ENCODE measurements at regions not wholly inside any gene's neighbourhood (a gene's known extent, or its start where the extent isn't known, plus 50 kb on each side); places are given as distances from the start of the nearest gene placed in this dataset.

DNA sequence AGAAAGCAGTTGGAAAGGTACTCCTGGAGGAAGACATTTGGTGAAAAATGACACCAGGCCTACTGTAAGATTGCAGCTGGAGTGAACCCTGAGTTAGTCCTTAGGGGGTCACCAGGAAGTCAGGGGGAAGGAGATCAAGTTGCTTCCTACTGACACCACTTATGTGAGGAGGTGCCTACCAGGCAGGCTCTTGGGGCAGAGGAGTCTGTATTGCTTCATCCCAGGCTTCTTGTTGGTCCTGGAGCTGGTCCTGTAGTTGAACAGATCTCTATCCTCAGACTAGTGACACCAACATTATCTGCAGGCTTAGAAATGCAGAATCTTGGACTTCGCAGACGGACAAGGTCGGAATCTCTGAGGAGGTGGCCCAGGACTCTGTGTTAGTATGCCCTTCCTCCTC is 116.0 kb upstream of the ARGLU1 start:
- no peak for DNase-seq

DNA sequence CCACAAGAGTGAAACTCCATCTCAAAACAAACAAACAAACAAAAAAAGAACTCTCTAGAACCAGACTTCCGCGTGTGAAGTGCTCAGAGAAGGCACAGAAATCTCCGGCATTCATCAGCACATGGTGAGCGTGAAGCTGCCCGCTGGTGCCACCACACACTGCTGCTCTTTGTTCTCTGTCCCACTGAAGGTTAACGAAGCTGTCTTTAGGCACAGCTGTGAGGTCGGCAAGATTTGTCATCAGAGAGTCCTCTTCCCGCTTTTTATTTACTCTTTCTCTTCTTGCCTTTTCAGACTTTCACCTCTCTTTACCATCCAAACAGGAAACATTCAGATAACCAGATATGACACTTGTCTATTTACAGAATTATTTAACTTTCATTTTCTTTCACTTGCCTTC is 115.2 kb upstream of the ARGLU1 start:
- no peak for DNase-seq

DNA sequence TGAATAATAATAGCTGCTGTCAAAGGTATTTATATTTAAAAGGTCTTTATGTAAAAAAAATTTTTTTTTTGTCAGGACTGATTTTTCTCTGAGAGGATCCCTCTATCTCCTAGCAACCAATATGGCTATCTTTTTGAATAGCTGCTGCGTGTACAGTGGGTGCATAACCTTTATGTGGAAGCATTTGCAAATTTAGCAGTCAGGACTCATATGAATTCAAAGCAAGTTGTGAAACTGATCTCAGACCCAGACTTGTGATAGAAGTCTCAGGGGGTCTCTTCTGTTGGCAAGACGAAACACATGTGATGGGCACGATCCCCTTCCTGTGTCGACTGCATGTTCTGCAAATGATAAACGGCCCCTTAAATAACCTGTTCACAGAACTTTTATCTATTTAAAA is 114.1 kb upstream of the ARGLU1 start:
- DNase-seq: no peak

DNA sequence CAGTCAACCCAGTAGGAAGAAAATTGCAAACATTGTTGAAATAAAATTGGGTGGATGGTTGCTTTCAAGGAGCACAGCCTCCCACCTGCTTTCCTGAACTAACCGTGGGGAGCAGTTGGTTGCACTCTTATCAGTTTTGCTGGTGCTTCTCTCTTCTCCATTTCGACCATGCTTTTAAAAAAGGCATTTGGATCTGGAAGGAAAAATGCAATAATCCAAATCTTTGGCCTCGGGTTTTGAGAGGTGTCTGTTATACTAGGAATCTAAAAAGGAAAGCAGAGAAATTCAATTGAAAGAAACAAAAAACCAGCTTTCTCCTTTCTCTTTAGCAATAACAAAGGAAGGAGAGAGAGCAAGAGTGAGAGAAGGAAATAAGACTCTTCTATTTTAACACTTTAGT is 113.6 kb upstream of the ARGLU1 start:
- no peak for DNase-seq

DNA sequence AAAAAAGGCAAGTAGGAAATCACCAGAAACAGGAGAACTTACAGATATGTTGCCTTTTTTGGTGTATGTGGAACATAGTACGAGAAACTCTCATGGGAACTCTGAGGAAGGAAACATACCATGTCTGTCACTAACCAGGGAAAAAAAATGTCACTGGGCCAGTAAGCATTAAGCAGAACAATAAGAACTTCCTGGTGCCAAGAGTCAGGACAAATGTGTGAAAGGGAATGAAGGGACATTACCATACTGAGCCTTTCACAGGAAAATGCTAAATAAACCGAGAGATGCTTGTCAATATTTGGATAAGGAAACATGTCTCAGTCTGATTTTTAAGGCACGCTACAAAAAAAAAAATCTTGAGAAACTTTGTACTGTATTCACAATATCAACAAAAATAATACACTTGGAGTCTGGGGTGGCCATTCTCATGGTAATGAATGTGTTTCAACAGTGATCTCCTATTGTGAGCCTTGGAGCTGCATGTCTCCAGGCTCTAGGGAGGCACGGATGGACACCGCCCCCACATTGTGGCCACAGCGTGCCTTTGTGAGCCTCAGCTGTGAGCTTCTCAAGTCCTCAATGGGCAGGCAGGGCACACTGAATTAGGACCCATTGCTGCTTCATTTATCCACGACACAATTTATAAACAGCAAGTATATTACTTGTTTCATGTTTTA is 113.0 kb upstream of the ARGLU1 start:
- DNase-seq: no peak

DNA sequence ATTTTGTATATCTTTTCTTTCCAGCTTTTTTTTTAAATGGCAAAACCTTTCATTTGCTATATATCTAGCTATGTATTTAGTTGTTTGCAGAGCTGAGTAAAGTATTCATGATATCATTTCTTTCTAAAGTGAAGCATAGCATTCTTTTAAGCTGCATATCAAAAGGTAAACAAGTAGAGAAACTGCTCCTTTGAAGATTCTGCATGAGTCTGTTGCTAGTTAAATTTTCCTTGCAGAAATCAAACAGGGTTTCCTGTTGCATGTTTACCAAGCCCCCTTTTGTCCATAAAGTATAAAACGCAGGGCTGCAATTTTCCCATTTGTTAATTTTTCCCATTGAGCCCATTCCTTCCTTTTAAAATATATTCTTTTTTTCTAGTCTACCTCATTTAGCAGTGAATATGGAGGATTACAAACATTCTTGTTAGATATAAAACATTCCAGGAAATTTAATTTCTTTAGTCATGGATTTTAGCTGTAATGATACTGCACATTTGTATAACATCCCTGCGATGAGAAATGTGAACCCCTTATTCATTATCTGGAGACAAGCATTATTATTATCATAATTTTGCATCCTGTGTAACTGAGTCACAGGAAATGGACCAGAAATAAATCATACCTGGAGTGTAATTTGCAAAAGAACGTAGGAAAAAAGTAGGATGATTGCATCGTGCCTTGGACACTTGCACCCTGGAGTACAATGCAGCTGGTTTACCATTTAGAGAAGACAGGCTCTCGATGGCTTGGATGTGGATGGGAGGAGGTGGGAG is 110.9 kb upstream of the ARGLU1 start:
- no peak for DNase-seq

DNA sequence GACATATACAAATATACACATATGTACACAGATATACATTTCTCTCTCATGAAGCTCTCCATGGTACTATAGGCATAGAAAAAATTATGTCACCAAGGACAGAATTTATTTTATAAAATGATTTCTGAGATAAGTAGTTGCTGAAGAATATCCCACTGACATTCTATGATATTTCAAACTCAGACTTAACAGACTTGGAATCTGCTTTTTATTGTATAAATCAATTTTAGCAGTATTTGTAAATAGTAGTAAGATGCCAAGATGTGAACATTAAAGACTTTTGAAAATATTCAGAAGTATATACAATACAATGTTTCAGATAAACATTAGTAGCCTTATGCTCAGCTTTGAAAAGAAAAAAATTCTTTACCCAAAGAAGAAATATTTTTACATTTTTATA is 107.4 kb upstream of the ARGLU1 start:
- DNase-seq: no peak

DNA sequence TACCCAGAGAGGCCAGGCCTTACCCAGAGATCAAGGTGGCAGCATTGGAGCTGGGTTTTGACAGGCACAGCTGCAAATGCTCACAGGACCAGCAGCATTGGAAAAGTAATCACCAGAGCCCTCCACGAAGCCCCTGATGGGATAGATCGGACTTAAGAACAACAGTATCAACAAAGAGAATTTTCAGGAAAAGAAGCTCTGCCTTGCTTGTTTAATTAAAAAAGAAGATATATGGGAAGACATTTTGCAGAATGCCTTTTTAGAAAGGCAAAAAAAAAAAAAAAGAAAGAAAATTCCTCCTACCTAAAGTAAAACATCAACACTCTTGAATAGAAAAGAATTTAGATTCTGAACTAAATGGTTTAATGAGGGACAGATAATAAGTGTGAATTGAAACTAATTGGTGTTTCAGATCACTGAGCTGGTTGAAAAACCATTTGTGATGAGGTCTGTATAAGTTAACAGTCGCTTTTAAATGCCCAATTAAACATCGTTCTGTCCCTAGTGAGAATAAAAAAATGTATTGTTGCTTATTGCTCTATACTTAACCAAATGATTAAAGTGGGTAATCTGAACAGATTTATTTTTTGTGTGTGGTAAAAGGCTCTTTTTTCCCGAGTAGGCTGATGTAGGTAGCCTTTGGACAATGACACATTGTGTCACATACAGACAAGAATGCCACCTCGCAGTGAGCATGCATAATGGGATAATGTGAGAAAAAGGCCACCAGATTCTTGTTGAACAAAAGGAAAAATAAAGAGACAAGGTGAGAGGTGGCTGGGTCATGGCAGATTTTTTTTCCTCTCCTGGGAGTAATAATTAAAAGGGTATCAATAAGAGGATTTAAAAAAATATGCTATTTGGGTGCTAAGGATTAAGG is 93.0 kb upstream of the ARGLU1 start:
- DNase-seq: no peak

DNA sequence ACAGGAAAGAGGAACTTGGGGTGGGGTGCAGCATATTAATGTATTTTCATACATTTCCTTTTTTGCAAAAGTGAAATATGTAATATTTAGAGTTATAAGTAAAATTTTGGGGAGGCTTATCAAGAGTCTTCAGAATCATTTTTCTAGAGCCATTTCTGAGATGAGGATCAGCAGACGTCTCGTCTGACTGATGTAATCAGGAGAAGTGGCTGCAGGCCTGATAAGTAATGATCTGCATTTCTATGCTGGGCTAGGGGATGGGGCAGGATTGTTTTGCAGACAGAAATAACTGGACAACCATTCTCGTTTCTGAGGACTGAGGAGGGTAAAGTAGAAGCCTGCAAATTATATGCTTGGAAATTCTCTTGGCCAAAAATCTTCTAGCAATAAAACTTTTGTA is 89.2 kb upstream of the ARGLU1 start:
- no peak for DNase-seq

DNA sequence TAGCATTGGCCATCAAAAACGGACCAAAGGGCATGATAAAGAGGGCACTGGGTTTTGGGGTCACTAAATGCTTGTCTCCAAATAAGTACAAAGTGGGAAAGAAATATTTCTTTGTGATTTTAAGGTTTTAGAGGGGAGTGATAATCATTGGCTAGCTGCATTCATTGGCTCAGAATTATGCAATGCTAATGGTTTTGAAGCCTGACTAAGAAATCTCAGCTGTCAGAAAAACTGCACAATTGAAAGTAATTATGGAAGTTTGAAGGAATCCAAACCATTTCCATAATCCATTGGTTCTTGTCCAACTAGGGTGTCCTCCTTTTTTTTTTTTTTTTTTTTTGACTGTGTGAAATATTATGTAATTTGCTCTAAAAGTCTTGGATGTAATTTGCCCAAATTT is 88.2 kb upstream of the ARGLU1 start:
- DNase-seq: no peak

DNA sequence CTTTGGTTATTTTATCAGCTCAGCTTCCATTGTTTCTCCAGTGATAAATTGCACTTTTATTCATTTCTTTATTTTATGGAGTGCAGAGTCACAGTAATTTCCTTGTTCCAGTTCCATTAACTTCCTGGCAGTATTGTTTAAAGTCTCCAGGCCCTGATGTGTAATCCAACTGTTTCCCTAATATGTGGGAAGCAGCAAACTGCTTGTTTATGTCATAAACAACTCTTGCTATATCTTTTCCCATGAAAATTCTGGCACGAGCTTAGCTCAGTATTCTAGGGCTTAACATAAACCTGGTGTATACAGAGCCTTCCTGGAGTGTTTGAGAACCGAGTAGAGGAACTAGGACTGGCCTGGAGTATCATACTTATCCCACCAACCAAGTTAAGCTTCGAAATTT is 83.5 kb upstream of the ARGLU1 start:
- DNase-seq: no peak

DNA sequence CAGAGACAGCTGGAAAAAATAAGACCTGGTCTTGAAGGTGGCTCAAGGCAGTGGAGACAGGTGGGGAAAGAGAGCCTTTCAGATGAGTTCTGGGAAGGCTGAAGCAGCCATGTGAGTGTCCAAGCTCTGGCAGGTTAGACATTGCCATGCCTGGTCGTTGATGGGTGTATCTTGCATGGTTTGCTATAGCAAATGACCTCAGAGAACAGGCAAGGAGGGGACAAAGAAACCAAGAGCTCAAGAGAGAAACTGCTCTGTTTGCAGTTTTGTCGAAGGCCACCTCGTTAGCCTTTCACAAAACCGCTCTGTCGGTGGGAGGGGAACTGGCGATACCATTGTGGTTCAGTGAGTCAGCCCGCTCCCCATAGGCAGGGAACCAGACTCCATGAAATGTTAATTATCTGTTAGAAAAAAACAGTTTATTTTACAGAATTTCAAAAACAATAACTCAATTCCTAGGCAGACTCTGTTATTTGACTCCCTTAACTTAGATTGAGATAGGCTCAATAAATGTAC is 82.8 kb upstream of the ARGLU1 start:
- DNase-seq: no peak

DNA sequence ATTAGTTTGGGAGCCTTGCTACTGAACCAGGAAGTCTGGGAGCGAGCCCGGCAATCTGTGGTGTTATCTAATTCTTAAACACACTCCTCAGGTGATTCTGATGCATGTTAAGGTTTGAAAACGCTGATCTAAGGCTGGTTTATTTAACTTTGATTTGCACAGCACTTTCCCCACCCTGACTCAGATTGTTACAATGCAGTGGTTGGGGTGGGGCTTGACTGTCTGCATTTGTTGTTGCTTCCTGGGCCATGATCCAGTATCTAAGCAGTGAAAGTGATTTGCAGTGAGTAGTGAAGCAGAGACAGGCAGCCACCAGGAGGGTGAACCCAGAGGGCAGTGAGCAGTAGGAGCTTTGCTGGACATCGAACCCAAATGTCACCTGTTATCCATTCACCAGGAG is 81.6 kb upstream of the ARGLU1 start:
- DNase-seq: no peak

DNA sequence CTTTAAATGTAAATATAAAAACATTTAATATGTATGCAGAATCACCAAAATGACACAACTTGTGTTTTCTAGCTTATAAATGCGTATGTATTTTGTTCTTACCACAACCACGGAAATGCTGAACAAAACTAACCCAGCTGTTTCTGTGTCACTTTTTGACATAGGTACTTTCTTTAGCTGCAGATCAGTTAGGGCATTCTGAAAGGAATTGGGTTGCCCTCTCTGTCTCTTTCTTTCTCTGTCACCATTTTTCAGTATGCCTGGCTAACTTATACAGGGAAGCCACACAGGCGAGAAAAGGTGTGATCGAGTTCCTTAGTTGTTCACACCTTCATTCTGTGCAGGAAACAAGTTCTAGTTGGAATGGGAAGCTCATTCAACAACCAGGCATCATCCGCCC is 72.6 kb upstream of the ARGLU1 start:
- no peak for DNase-seq

DNA sequence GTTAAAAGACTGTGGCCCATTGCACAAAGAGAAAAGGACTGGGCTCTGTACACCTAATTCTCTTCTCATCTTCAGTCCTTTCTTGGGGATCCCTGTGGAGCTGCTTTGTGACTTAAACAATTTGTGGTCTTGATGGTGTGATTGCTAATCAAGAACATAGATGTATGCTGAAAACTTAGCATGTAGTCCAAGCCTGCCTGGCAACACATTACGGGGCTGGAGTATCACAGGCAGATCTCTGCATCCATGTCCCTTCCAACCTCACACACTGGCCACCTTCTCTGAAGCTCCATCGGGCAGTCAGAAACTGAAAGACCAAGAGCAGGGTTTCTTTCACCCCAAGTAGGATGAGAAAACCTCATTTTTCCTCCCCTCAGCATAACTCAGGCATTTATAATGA is 69.6 kb upstream of the ARGLU1 start:
- DNase-seq: no peak

DNA sequence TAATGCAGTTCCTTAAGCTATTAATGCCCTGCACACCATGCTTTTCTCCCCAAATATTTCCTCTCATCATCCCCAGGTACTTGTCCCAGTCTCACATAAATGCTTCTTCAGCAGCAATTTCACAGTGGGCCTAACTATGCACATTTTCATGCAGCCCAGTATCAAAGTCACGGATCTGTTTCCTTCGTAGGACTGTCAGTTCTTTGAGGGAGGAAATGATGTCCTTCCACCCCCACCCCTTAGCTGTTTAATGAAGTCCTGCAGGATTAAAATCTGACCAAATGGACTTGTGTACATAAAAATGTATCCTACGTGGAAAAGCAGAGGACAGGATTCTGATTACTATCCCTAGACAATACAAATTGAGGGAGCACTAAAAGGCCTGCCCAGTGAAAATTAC is 68.6 kb upstream of the ARGLU1 start:
- no peak for DNase-seq

DNA sequence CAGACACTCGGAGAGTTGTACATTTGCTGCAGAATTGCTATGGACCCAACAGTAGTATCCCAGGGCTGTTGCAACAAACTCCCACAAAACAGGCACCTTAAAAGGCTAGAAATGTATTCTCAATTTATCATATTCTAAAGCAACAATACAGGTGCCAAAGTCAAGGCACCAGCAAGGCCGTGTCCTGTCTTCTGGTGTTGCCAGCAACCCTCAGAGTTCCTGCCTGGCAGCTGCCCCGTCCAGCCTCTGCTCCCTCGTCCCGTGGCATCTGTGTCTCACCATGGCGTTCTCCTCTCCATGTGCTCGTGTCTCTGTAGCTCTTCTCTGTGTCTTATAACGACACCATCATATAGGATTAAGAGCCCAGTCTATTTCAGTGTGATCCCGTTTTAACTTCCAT is 67.7 kb upstream of the ARGLU1 start:
- no peak for DNase-seq

DNA sequence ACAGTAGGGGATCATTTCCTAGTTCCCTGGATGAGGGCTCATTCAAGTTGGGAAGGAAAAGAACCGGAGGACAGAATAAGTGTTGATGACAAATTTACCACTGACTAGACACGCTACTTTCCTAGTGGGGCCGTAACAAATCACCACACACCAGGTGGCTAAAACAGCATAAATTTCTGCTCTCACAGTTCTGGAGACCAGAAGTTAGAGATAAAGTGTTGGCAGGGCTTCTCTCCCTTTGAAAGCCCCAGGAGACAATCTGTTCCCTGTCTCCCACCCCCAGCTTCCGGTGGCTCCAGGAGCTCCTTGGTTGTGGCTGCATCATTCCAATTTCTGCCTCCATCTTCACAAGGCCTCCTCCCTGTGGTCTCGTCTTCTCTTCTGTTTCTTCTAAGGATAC is 65.4 kb upstream of the ARGLU1 start:
- no peak for DNase-seq

DNA sequence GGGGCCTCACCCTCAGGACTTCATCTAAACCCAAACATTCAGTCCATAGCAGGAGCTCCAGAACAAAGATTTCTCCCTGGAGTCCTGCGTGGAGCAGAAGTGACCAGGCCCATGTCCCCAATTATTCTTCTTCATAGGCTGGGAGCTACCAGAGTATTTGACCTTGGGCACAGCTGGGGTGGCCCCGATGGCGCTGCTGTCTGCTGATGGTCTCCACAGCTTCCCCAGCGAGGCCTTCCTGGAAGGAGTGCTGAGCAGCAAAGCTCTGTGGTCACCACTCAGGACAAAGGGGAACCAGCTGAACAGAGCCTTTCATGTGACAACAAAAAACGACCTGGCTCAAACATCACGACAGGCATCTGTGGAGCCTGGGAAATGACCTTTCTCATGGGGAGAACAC is 62.7 kb upstream of the ARGLU1 start:
- DNase-seq: no peak

DNA sequence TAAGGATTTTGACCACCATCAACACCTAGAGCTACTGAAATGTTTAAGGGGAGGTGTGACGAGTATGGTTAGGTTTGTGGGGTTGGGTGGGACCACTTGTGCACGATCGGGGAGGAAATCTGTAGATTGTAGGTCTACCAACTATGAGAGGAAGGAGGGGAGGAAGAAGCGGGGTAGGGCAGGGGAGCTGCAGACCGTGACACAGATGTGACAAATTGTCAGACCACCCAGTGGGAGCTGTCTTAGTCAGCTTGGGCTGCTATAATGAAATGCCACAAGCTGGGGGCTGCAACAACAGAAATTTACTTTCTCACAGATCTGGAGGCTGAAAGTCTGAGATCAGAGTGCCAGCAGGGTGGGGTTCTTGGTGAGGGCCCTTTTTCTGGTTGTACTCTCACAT is 62.2 kb upstream of the ARGLU1 start:
- no peak for DNase-seq

DNA sequence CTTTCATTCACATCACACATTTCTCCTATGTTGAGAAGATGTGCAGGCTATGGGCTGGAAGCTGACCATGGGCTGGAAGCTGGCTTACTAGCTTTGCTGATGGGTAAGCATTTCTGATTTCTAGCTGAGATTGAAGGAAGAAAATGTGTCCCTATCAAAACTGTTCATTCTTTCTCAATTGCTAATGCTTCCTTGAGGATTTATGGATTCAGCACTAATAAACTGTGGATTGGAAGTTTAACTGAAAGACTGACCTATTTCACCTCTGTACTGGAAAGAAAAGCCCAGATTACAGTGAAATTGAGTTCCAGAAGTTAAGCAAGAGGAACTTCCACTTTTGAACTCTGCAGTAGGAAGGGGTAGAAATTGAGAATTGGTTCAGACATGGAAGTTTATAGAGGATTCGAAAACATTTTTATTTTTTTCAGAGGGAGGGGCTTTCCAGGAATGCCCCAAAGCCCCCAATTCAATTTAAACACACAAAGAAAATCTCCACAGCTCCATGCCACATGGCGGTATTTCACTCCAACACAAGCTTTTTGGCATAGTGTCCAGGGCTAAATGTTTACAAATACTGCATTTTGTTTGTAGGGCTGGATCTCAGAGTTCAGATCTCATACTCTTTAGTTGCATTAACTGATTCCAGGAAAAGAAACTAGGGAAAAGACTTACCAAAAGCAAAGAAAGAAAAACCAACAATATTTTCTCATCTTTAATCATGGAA is 61.2 kb upstream of the ARGLU1 start:
- no peak for DNase-seq

DNA sequence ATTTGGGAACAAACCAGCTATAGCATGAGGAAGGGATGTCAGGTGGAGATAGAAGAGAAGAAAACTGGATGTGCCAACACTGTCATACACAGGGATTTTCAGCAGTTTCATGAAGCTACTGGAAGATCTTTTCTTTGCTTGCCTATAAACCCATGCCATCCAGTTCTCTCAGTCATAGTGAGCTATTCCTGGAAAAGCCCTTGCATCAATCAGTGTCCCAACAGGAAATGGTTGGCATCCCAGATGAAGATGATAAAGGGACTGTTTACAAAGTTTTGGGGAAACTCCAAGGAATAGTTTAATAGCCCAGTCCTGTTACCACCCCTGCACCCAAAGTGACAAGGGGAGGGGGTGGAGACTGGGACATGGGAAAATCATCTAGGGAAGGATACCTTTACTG is 58.5 kb upstream of the ARGLU1 start:
- DNase-seq: no peak

DNA sequence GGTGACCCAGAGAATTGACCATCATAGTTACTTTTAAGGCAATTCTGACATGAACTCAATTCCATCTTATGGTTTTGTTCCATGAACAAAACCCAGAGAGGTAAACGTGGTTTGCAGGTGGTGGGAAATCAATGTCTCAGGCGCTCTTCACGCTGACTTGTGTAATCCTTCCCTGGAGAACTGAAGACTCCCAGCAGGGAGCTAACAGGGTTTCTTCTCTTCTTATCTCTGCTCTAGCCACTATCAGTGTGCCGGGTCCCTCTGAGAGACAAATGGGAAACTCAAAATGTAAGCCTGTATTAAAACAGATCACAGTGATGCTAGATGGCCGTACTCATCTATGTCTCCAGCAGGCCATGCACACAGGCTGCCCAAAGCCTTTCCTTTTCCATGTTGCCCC is 57.6 kb upstream of the ARGLU1 start:
- DNase-seq: no peak

Data from cerebellar nuclear complex (tissue), 1 donor.